HCT116 (cell line): ENCODE measurements at regions not wholly inside any gene's neighbourhood (a gene's known extent, or its start where the extent isn't known, plus 50 kb on each side); places are given as distances from the start of the nearest gene placed in this dataset.

Experiments used
- ATAC-seq: fragments of 200-7000 bp; cut with Tn5 transposase; 2 replicates; pipeline ENCODE4 v1.9.1; 2020; ENCODE audit warnings: mild to moderate bottlenecking, moderate library complexity
- BruUV-seq: library from RNA; stranded (reverse); fragments of 400-500 nt; replicated peaks from 2 replicates; lab custom pipeline; 2021; lab: Mats Ljungman, UMichigan
- CTCF ChIA-PET: fragments of 300-600 bp; sonication (Branson Sonifier 250); formaldehyde crosslinking; loops from one replicate; lab custom pipeline; 2021; ENCODE audit warnings: antibody characterized with exemption; lab: Charles Lee
- POLR2A ChIA-PET: fragments of 300-600, 350-600 bp; sonication (Branson Sonifier 250); formaldehyde crosslinking; loops from one replicate; lab custom pipeline; 2021; ENCODE audit warnings: antibody characterized with exemption; lab: Charles Lee
- RAD21 ChIA-PET, 2 experiments: fragments of 300-600 bp; sonication (Branson Sonifier 250); formaldehyde crosslinking; loops; one replicate each; lab custom pipeline; 2023; ENCODE audit warnings: low total read pairs in 2 of 2; ENCODE audit not compliant: uncharacterized antibody in 2 of 2, unreplicated experiment in 2 of 2, low non-redundant PET in 1 of 2; lab: Charles Lee
- DNase-seq: peaks from one replicate; pipeline ENCODE4 v3.0.0-alpha.2; 2010; ENCODE audit warnings: low read depth, low spot score
- H2AFZ ChIP-seq: fragments of 200-600 bp; shearing (Covaris generic), sonication (generic); 2 replicates; pipeline ENCODE4 v1.6.1; 2017; ENCODE audit warnings: low read depth, mixed run types, mixed read lengths, antibody characterized with exemption, low read length; ENCODE audit not compliant: poor library complexity, severe bottlenecking
- H3K27ac ChIP-seq: 2 replicates; pipeline ENCODE4 v1.5.1; 2012; ENCODE audit warnings: low read depth, low read length
- H3K27me3 ChIP-seq: fragments of 200-600 bp; sonication (generic); 2 replicates; pipeline ENCODE4 v1.6.1; 2016; ENCODE audit warnings: mixed run types, low read length, mixed read lengths; ENCODE audit not compliant: insufficient read depth
- H3K36me3 ChIP-seq, 2 experiments: fragments of 200-500 bp in 1 of 2; fragments of 200-600 bp in 1 of 2; sonication (Bioruptor generic) in 1 of 2; sonication (generic) in 1 of 2; 2 replicates each; pipeline versions ENCODE4 v1.5.1 to v1.6.1; 2014 to 2016; ENCODE audit warnings: low read length in 2 of 2, inconsistent platforms in 1 of 2, mixed read lengths in 1 of 2, mixed run types in 1 of 2; ENCODE audit not compliant: insufficient read depth in 2 of 2, control insufficient read depth in 1 of 2
- H3K4me1 ChIP-seq, 2 experiments: fragments of 200-600 bp in 1 of 2; sonication (generic) in 1 of 2; 2 replicates each; pipeline versions ENCODE4 v1.5.1 to v1.6.1; 2012 to 2017; ENCODE audit warnings: low read length in 2 of 2, inconsistent platforms in 1 of 2, mild to moderate bottlenecking in 1 of 2, mixed read lengths in 1 of 2, mixed run types in 1 of 2, moderate library complexity in 1 of 2; ENCODE audit not compliant: insufficient read depth in 2 of 2, control insufficient read depth in 1 of 2
- H3K4me2 ChIP-seq: fragments of 200-600 bp; sonication (generic); 2 replicates; pipeline ENCODE4 v1.6.1; 2017; ENCODE audit warnings: mixed run types, low read length, mixed read lengths
- H3K4me3 ChIP-seq, 2 experiments: fragments of 200-600 bp in 1 of 2; sonication (generic) in 1 of 2; replicated peaks in 1 of 2; 2 replicates each; pipeline ENCODE4 v1.5.1; 2011 to 2016; ENCODE audit warnings: low read length in 2 of 2, control low read depth in 1 of 2, low read depth in 1 of 2, mild to moderate bottlenecking in 1 of 2, mixed read lengths in 1 of 2, mixed run types in 1 of 2
- H3K79me2 ChIP-seq: fragments of 200-600 bp; sonication (generic); 2 replicates; pipeline ENCODE4 v1.6.1; 2017; ENCODE audit warnings: mild to moderate bottlenecking, mixed run types, low read length, moderate library complexity, mixed read lengths; ENCODE audit not compliant: insufficient read depth
- H3K9ac ChIP-seq: fragments of 200-600 bp; sonication (generic); 2 replicates; pipeline ENCODE4 v1.6.1; 2016; ENCODE audit warnings: low read length, mixed read lengths
- H3K9me2 ChIP-seq: fragments of 200-600 bp; sonication (generic), shearing (Covaris generic); 2 replicates; pipeline ENCODE4 v1.6.1; 2017; ENCODE audit warnings: mixed run types, mild to moderate bottlenecking, moderate library complexity; ENCODE audit not compliant: insufficient read depth
- H3K9me3 ChIP-seq, 2 experiments: fragments of 200-500 bp in 1 of 2; fragments of 200-600 bp in 1 of 2; sonication (Bioruptor generic) in 1 of 2; sonication (generic) in 1 of 2; 2 replicates each; pipeline ENCODE4 v1.6.1; 2014 to 2017; ENCODE audit warnings: low read length in 2 of 2, mixed read lengths in 2 of 2, inconsistent platforms in 1 of 2, low read depth in 1 of 2, mild to moderate bottlenecking in 1 of 2, mixed run types in 1 of 2, moderate library complexity in 1 of 2; ENCODE audit not compliant: control insufficient read depth in 1 of 2, insufficient read depth in 1 of 2
- H4K20me1 ChIP-seq: fragments of 200-600 bp; sonication (generic), shearing (Covaris generic); 2 replicates; pipeline ENCODE4 v1.6.1; 2017; ENCODE audit warnings: mixed run types, mild to moderate bottlenecking, moderate library complexity; ENCODE audit not compliant: insufficient read depth
- CBX3 ChIP-seq: IDR thresholded peaks from 2 replicates; pipeline ENCODE4 v1.6.1; 2012; ENCODE audit warnings: low read depth
- CTCF ChIP-seq, 3 experiments: fragments of 200-600 bp in 1 of 3; sonication (generic) in 1 of 3; IDR thresholded peaks in 2 of 3; conservative IDR thresholded peaks in 1 of 3; 2 replicates each; pipeline ENCODE4 v1.5.1; 2012 to 2017; ENCODE audit warnings: low read depth in 2 of 3, low read length in 2 of 3, antibody characterized with exemption in 1 of 3, borderline replicate concordance in 1 of 3, control low read depth in 1 of 3, mild to moderate bottlenecking in 1 of 3, mixed read lengths in 1 of 3, mixed run types in 1 of 3, moderate library complexity in 1 of 3; ENCODE audit not compliant: insufficient read depth in 1 of 3
- ELF1 ChIP-seq: IDR thresholded peaks from 2 replicates; pipeline ENCODE4 v1.6.1; 2012; ENCODE audit warnings: low read depth, borderline replicate concordance
- POLR2AphosphoS5 ChIP-seq: IDR thresholded peaks from 2 replicates; pipeline ENCODE4 v1.6.1; 2011; ENCODE audit warnings: mild to moderate bottlenecking, low read depth, low read length, moderate library complexity
- RAD21 ChIP-seq: IDR thresholded peaks from 2 replicates; pipeline ENCODE4 v1.6.1; 2012; ENCODE audit warnings: low read depth, mild to moderate bottlenecking
- SP1 ChIP-seq: IDR thresholded peaks from 2 replicates; pipeline ENCODE4 v1.6.1; 2012; ENCODE audit warnings: low read depth
- YY1 ChIP-seq: IDR thresholded peaks from 2 replicates; pipeline ENCODE4 v1.6.1; 2011; ENCODE audit warnings: low read length, low read depth, moderate library complexity, mild to moderate bottlenecking; ENCODE audit not compliant: insufficient replicate concordance; ENCODE audit errors: extremely low read depth
- ZBTB33 ChIP-seq: IDR thresholded peaks from 2 replicates; pipeline ENCODE4 v1.6.1; 2011; ENCODE audit warnings: mild to moderate bottlenecking, low read length, moderate library complexity; ENCODE audit not compliant: insufficient replicate concordance; ENCODE audit errors: extremely low read depth
- ZNF274 ChIP-seq: fragments of 200-500 bp; sonication (Bioruptor generic); IDR thresholded peaks from 2 replicates; pipeline ENCODE4 v1.6.1; 2014; ENCODE audit warnings: mild to moderate bottlenecking, low read depth, low read length, inconsistent platforms
- intact Hi-C: fragments of 100-400 bp; cut with micrococcal nuclease; formaldehyde crosslinking; loops from 2 replicates; pipeline ENCODE4 v1.10.0; 2022
- TF ChIP-seq, protein P1 (sequence below): IDR thresholded peaks from 2 replicates; pipeline ENCODE4 v1.6.1; 2012; ENCODE audit warnings: low read depth
- TF ChIP-seq, protein P2 (sequence below): IDR thresholded peaks from 2 replicates; pipeline ENCODE4 v1.6.1; 2012
- TF ChIP-seq, protein P3 (sequence below): IDR thresholded peaks from 2 replicates; pipeline ENCODE4 v1.6.1; 2012

DNA sequence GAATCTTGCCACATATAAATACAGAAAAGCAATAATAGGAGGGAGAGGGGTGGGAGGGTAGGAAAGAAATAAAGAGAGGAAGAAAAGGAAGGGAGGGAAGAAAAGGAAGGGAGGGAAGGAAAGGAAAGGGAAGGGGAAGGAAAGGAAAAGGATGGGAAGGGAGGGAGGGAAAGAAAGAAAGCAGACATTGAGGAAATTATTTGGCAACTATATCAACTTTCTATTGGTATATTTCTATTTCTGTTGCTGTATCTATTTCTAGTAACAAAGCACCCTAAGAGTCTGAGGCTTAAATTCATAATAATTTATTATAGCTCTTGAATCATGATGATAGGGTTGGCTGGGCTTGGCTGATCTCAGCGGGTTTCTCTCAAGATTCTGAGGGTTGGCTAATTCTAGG, 648.0 kb downstream of the CCDC85A start (continued):
- TF ChIP-seq, protein P1, sequence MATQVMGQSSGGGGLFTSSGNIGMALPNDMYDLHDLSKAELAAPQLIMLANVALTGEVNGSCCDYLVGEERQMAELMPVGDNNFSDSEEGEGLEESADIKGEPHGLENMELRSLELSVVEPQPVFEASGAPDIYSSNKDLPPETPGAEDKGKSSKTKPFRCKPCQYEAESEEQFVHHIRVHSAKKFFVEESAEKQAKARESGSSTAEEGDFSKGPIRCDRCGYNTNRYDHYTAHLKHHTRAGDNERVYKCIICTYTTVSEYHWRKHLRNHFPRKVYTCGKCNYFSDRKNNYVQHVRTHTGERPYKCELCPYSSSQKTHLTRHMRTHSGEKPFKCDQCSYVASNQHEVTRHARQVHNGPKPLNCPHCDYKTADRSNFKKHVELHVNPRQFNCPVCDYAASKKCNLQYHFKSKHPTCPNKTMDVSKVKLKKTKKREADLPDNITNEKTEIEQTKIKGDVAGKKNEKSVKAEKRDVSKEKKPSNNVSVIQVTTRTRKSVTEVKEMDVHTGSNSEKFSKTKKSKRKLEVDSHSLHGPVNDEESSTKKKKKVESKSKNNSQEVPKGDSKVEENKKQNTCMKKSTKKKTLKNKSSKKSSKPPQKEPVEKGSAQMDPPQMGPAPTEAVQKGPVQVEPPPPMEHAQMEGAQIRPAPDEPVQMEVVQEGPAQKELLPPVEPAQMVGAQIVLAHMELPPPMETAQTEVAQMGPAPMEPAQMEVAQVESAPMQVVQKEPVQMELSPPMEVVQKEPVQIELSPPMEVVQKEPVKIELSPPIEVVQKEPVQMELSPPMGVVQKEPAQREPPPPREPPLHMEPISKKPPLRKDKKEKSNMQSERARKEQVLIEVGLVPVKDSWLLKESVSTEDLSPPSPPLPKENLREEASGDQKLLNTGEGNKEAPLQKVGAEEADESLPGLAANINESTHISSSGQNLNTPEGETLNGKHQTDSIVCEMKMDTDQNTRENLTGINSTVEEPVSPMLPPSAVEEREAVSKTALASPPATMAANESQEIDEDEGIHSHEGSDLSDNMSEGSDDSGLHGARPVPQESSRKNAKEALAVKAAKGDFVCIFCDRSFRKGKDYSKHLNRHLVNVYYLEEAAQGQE = no peak

- ChIA-PET CTCF (no interaction called here), POLR2A (no interaction called here), RAD21 (no interaction called here)
- intact Hi-C loops = no loop called here
- no peaks in the 10 kb centered on the region for H3K79me2 ChIP-seq
- no peaks in the 10 kb centered on the region for H3K27me3 ChIP-seq
- H3K9me3 ChIP-seq = peaks cover 0 to 2% of the 10 kb centered on the region in 2 experiments; a peak in 1 of 4 replicates
- H3K4me1 ChIP-seq = no peaks in the 10 kb centered on the region
- no peaks in the 10 kb centered on the region for H3K9me2 ChIP-seq
- no peaks in the 10 kb centered on the region for H4K20me1 ChIP-seq
- ATAC-seq = no peak
- no peak overlapping the region for H3K27ac ChIP-seq
- no peak overlapping the region for H3K4me2 ChIP-seq
- H3K4me3 ChIP-seq = no peak overlapping the region
- DNase-seq = no peak
- H2AFZ ChIP-seq = no peak overlapping the region
- no peak overlapping the region for H3K9ac ChIP-seq
- no TSS peak for BruUV-seq
- no peaks in the 10 kb centered on the region for H3K36me3 ChIP-seq
- TF ChIP-seq ZNF274 = no peak
- no peak for TF ChIP-seq POLR2AphosphoS5
- TF ChIP-seq, protein P2, sequence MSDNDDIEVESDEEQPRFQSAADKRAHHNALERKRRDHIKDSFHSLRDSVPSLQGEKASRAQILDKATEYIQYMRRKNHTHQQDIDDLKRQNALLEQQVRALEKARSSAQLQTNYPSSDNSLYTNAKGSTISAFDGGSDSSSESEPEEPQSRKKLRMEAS = no peak
- TF ChIP-seq RAD21 = no peak
- TF ChIP-seq SP1 = no peak
- TF ChIP-seq ELF1 = no peak
- TF ChIP-seq CBX3 = no peak
- TF ChIP-seq, protein P3, sequence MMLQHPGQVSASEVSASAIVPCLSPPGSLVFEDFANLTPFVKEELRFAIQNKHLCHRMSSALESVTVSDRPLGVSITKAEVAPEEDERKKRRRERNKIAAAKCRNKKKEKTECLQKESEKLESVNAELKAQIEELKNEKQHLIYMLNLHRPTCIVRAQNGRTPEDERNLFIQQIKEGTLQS = no peak
- TF ChIP-seq ZBTB33 = no peak
- no peak for TF ChIP-seq YY1
- TF ChIP-seq, protein P1 = no peak
- TF ChIP-seq CTCF (IDR thresholded peaks at IDR 0.05 in 2 of 3, conservative IDR thresholded peaks at IDR 0.05 in 1 of 3; ENCODE audit: borderline replicate concordance in 1 of 3, insufficient read depth in 1 of 3, low read depth in 2 of 3, low read length in 2 of 3) = no peak
Measured at GRCh38 chr2:56834686-56835085, 650.9 kb downstream of the CCDC85A start.
